ENCODE measurements at regions not wholly inside any gene's neighbourhood (a gene's known extent, or its start where the extent isn't known, plus 50 kb on each side); places are given as distances from the start of the nearest gene placed in this dataset.

GRCh38 chr6:81226957-81227356 is 525.5 kb downstream of the TENT5A start:
- Histone ChIP-seq H3K9ac (ENCODE audit: low read depth, low read length, poor library complexity) (no peak overlapping the region), H3K4me1 (ENCODE audit: control insufficient read depth in 2 of 2, insufficient read depth in 1 of 2, low read depth in 1 of 2, low read length in 2 of 2) (no peaks in the 10 kb centered on the region), H3K79me1 (ENCODE audit: low read depth, low read length) (no peaks in the 10 kb centered on the region), H3K4ac (ENCODE audit: low read length) (no peak overlapping the region), H3K23ac (ENCODE audit: low read depth, low read length, poor library complexity) (no peak overlapping the region), H3K4me3 (ENCODE audit: low read length in 2 of 2) (no peak overlapping the region), H2BK12ac (ENCODE audit: low read length) (no peak overlapping the region), H4K8ac (ENCODE audit: low read depth, low read length) (no peak overlapping the region), H3K9me3 (replicated peaks in 1 of 2; ENCODE audit: control insufficient read depth in 2 of 2, insufficient read depth in 1 of 2, low read depth in 1 of 2, low read length in 2 of 2) (no peaks in the 10 kb centered on the region), H2AK5ac (ENCODE audit: low read depth, low read length) (no peak overlapping the region), H3K27me3 (ENCODE audit: control insufficient read depth in 3 of 3, insufficient read depth in 3 of 3, low read depth in 1 of 3, low read length in 3 of 3) (no peaks in the 10 kb centered on the region), H2AFZ (ENCODE audit: low read length) (no peak overlapping the region), H2BK5ac (ENCODE audit: low read length) (no peak overlapping the region), H3K14ac (ENCODE audit: low read length) (no peak overlapping the region), H2BK120ac (ENCODE audit: low read depth, low read length) (no peak overlapping the region), H3K27ac (replicated peaks; ENCODE audit: low read length) (no peak overlapping the region), H3K18ac (ENCODE audit: low read length) (no peak overlapping the region), H3K4me2 (ENCODE audit: insufficient read depth, low read length, poor library complexity, severe bottlenecking) (no peak overlapping the region), H4K91ac (ENCODE audit: low read depth, low read length, poor library complexity) (no peak overlapping the region), H2BK15ac (ENCODE audit: low read length) (no peak overlapping the region), H3K36me3 (replicated peaks in 1 of 2; ENCODE audit: control insufficient read depth in 2 of 2, insufficient read depth in 2 of 2, low read length in 2 of 2) (no peaks in the 10 kb centered on the region)
- DNase-seq (ENCODE audit: low spot score) = no peak
- no CpG with 5 or more reads among the region's 1 CpG for WGBS, 2 donors (ENCODE audit: extremely low coverage in 2 of 2, insufficient read length in 2 of 2, insufficient replicate concordance in 1 of 2)

- no peak overlapping the region for H3K27ac ChIP-seq (replicated peaks; ENCODE audit: low read length)
- H3K14ac ChIP-seq (ENCODE audit: low read length) = no peak overlapping the region
- WGBS, 2 donors (ENCODE audit: extremely low coverage in 2 of 2, insufficient read length in 2 of 2, insufficient replicate concordance in 1 of 2) = no CpG with 5 or more reads among the region's 3 CpGs
- no peak overlapping the region for H4K8ac ChIP-seq (ENCODE audit: low read depth, low read length)
- no peak overlapping the region for H3K18ac ChIP-seq (ENCODE audit: low read length)
- no peaks in the 10 kb centered on the region for H3K79me1 ChIP-seq (ENCODE audit: low read depth, low read length)
- H2BK120ac ChIP-seq (ENCODE audit: low read depth, low read length) = no peak overlapping the region
- H3K4me3 ChIP-seq (ENCODE audit: low read length in 2 of 2) = no peak overlapping the region
- H3K4me2 ChIP-seq (ENCODE audit: insufficient read depth, low read length, poor library complexity, severe bottlenecking) = no peak overlapping the region
- H3K36me3 ChIP-seq (replicated peaks in 1 of 2; ENCODE audit: control insufficient read depth in 2 of 2, insufficient read depth in 2 of 2, low read length in 2 of 2) = no peaks in the 10 kb centered on the region
- H2BK15ac ChIP-seq (ENCODE audit: low read length) = no peak overlapping the region
- no peak overlapping the region for H3K9ac ChIP-seq (ENCODE audit: low read depth, low read length, poor library complexity)
- no peak overlapping the region for H3K4ac ChIP-seq (ENCODE audit: low read length)
- no peak overlapping the region for H4K91ac ChIP-seq (ENCODE audit: low read depth, low read length, poor library complexity)
- no peak overlapping the region for H2BK12ac ChIP-seq (ENCODE audit: low read length)
- no peak for DNase-seq (ENCODE audit: low spot score)
- H3K23ac ChIP-seq (ENCODE audit: low read depth, low read length, poor library complexity) = no peak overlapping the region
- no peaks in the 10 kb centered on the region for H3K27me3 ChIP-seq (ENCODE audit: control insufficient read depth in 3 of 3, insufficient read depth in 3 of 3, low read depth in 1 of 3, low read length in 3 of 3)
- no peaks in the 10 kb centered on the region for H3K9me3 ChIP-seq (replicated peaks in 1 of 2; ENCODE audit: control insufficient read depth in 2 of 2, insufficient read depth in 1 of 2, low read depth in 1 of 2, low read length in 2 of 2)
- no peak overlapping the region for H2BK5ac ChIP-seq (ENCODE audit: low read length)
- H2AFZ ChIP-seq (ENCODE audit: low read length) = no peak overlapping the region
- H2AK5ac ChIP-seq (ENCODE audit: low read depth, low read length) = no peak overlapping the region
- H3K4me1 ChIP-seq (ENCODE audit: control insufficient read depth in 2 of 2, insufficient read depth in 1 of 2, low read depth in 1 of 2, low read length in 2 of 2) = no peaks in the 10 kb centered on the region
These were observed 535.8 kb downstream of the TENT5A start for GRCh38 chr6:81216668-81217067.

GRCh38 chr6:81215092-81215432 is 537.4 kb downstream of the TENT5A start:
- H3K14ac ChIP-seq (ENCODE audit: low read length) = no peak overlapping the region
- H2AK5ac ChIP-seq (ENCODE audit: low read depth, low read length) = peak overlapping the region; percentile 35
- no peak overlapping the region for H3K9ac ChIP-seq (ENCODE audit: low read depth, low read length, poor library complexity)
- no peaks in the 10 kb centered on the region for H3K27me3 ChIP-seq (ENCODE audit: control insufficient read depth in 3 of 3, insufficient read depth in 3 of 3, low read depth in 1 of 3, low read length in 3 of 3)
- H2BK120ac ChIP-seq (ENCODE audit: low read depth, low read length) = no peak overlapping the region
- no peaks in the 10 kb centered on the region for H3K9me3 ChIP-seq (replicated peaks in 1 of 2; ENCODE audit: control insufficient read depth in 2 of 2, insufficient read depth in 1 of 2, low read depth in 1 of 2, low read length in 2 of 2)
- no peak for DNase-seq (ENCODE audit: low spot score)
- H3K4me1 ChIP-seq (ENCODE audit: control insufficient read depth in 2 of 2, insufficient read depth in 1 of 2, low read depth in 1 of 2, low read length in 2 of 2) = no peaks in the 10 kb centered on the region
- no peak overlapping the region for H3K4ac ChIP-seq (ENCODE audit: low read length)
- no peak overlapping the region for H3K4me2 ChIP-seq (ENCODE audit: insufficient read depth, low read length, poor library complexity, severe bottlenecking)
- no peak overlapping the region for H3K27ac ChIP-seq (replicated peaks; ENCODE audit: low read length)
- H3K79me1 ChIP-seq (ENCODE audit: low read depth, low read length) = no peaks in the 10 kb centered on the region
- no peaks in the 10 kb centered on the region for H3K36me3 ChIP-seq (replicated peaks in 1 of 2; ENCODE audit: control insufficient read depth in 2 of 2, insufficient read depth in 2 of 2, low read length in 2 of 2)
- H3K4me3 ChIP-seq (ENCODE audit: low read length in 2 of 2) = no peak overlapping the region
- no peak overlapping the region for H2BK12ac ChIP-seq (ENCODE audit: low read length)
- WGBS, 2 donors (ENCODE audit: extremely low coverage in 2 of 2, insufficient read length in 2 of 2, insufficient replicate concordance in 1 of 2) = no CpG with 5 or more reads among the region's 7 CpGs
- peak overlapping the region; percentile 3 for H3K18ac ChIP-seq (ENCODE audit: low read length)
- H2AFZ ChIP-seq (ENCODE audit: low read length) = peak overlapping the region; percentile 45
- no peak overlapping the region for H4K91ac ChIP-seq (ENCODE audit: low read depth, low read length, poor library complexity)
- H3K23ac ChIP-seq (ENCODE audit: low read depth, low read length, poor library complexity) = no peak overlapping the region
- H2BK15ac ChIP-seq (ENCODE audit: low read length) = no peak overlapping the region
- peak overlapping the region; percentile 53 for H2BK5ac ChIP-seq (ENCODE audit: low read length)
- no peak overlapping the region for H4K8ac ChIP-seq (ENCODE audit: low read depth, low read length)

- Histone ChIP-seq H3K4me1 (ENCODE audit: control insufficient read depth in 2 of 2, insufficient read depth in 1 of 2, low read depth in 1 of 2, low read length in 2 of 2) (no peaks in the 10 kb centered on the region), H3K36me3 (replicated peaks in 1 of 2; ENCODE audit: control insufficient read depth in 2 of 2, insufficient read depth in 2 of 2, low read length in 2 of 2) (no peaks in the 10 kb centered on the region), H3K79me1 (ENCODE audit: low read depth, low read length) (no peaks in the 10 kb centered on the region), H2BK5ac (ENCODE audit: low read length) (peak overlapping the region; percentile 53), H3K23ac (ENCODE audit: low read depth, low read length, poor library complexity) (no peak overlapping the region), H3K27me3 (ENCODE audit: control insufficient read depth in 3 of 3, insufficient read depth in 3 of 3, low read depth in 1 of 3, low read length in 3 of 3) (no peaks in the 10 kb centered on the region), H3K9ac (ENCODE audit: low read depth, low read length, poor library complexity) (no peak overlapping the region), H3K9me3 (replicated peaks in 1 of 2; ENCODE audit: control insufficient read depth in 2 of 2, insufficient read depth in 1 of 2, low read depth in 1 of 2, low read length in 2 of 2) (no peaks in the 10 kb centered on the region), H3K4me2 (ENCODE audit: insufficient read depth, low read length, poor library complexity, severe bottlenecking) (no peak overlapping the region), H4K8ac (ENCODE audit: low read depth, low read length) (no peak overlapping the region), H3K14ac (ENCODE audit: low read length) (peak overlapping the region; percentile 21), H2AFZ (ENCODE audit: low read length) (no peak overlapping the region), H3K18ac (ENCODE audit: low read length) (peak overlapping the region; percentile 64), H2BK15ac (ENCODE audit: low read length) (no peak overlapping the region), H3K4me3 (ENCODE audit: low read length in 2 of 2) (peak overlapping the region in 1 of 2 donors; percentile 58), H3K27ac (replicated peaks; ENCODE audit: low read length) (no peak overlapping the region), H2AK5ac (ENCODE audit: low read depth, low read length) (peak overlapping the region; percentile 35), H2BK120ac (ENCODE audit: low read depth, low read length) (no peak overlapping the region), H2BK12ac (ENCODE audit: low read length) (no peak overlapping the region), H3K4ac (ENCODE audit: low read length) (no peak overlapping the region), H4K91ac (ENCODE audit: low read depth, low read length, poor library complexity) (no peak overlapping the region)
- DNase-seq (ENCODE audit: low spot score) = no peak
- WGBS, 2 donors (ENCODE audit: extremely low coverage in 2 of 2, insufficient read length in 2 of 2, insufficient replicate concordance in 1 of 2) = no CpG with 5 or more reads among the region's 15 CpGs
These were observed 537.9 kb downstream of the TENT5A start for GRCh38 chr6:81214414-81215091.

Data from neuronal stem cell (in vitro differentiated cells).